WI38 (cell line): ENCODE measurements at regions not wholly inside any gene's neighbourhood (a gene's known extent, or its start where the extent isn't known, plus 50 kb on each side); places are given as distances from the start of the nearest gene placed in this dataset.

Source experiments
- H3K4me3 ChIP-seq: 2 replicates; pipeline ENCODE4 v1.5.1; 2011; ENCODE audit warnings: low read depth, mild to moderate bottlenecking, control low read depth, low read length
- TF ChIP-seq, protein P1 (sequence below): IDR thresholded peaks from 2 replicates; pipeline ENCODE4 v1.5.1; 2012; ENCODE audit warnings: low read depth, mild to moderate bottlenecking, control low read depth, low read length

DNA sequence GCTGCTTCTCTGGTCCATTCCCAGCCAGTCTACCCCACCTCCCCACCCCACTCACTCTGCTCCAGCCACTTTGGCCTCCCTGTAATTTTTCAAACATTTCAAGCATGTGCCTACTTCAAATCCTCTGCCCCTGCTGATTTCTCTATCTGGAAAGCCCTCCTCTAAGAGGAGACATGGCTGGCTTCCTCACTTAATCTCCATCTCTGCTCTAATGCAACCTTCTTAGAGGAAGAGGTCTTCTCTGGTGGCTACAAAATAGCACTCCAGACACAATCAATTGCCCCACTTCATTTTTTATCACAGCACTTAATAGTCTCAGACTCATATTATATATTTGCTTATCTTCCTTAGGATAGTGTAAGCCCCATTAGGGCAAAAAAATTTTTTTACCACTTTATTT, 161.1 kb upstream of the SLC39A10 start:
- no peak overlapping the region for H3K4me3 ChIP-seq
- TF ChIP-seq, protein P1, sequence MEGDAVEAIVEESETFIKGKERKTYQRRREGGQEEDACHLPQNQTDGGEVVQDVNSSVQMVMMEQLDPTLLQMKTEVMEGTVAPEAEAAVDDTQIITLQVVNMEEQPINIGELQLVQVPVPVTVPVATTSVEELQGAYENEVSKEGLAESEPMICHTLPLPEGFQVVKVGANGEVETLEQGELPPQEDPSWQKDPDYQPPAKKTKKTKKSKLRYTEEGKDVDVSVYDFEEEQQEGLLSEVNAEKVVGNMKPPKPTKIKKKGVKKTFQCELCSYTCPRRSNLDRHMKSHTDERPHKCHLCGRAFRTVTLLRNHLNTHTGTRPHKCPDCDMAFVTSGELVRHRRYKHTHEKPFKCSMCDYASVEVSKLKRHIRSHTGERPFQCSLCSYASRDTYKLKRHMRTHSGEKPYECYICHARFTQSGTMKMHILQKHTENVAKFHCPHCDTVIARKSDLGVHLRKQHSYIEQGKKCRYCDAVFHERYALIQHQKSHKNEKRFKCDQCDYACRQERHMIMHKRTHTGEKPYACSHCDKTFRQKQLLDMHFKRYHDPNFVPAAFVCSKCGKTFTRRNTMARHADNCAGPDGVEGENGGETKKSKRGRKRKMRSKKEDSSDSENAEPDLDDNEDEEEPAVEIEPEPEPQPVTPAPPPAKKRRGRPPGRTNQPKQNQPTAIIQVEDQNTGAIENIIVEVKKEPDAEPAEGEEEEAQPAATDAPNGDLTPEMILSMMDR: no peak

DNA sequence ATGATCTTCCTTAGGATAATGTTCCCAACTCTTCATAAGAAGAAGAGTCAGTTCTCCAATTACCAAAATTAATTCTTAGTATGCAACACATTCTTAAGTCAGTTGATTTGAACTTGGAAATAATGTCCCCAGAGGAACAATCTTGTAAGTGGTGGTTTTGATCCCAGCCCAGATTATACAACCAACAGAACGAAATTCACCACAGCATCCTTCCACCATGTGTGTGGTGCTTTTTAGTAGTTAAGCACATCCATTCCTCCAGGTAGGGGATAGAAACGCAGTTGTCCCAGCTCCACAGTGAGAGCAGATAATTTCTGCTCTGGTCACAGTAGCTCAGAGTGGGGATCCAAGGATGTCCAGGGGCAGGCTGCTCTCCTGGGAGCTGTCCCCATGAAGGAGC, 161.7 kb upstream of the SLC39A10 start:
- no peak overlapping the region for H3K4me3 ChIP-seq
- TF ChIP-seq, protein P1: no peak

DNA sequence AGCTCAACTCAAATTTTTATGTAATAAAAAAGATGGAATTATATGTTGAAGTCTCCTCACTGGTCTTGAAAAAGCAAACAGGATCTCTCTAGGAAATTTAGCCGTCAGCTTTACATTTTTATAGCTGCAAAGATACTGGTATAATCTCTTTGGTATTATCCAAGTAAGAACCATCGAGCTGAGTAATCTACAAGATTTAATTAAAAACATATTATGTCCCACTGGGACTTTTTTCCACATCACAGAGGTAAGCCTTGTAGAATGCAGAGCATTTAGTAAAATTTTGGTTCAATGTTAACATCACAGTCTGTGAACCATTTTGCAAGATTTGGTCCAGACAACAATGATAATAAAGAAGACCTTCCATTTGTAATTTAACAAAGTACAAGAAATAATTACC, 162.6 kb upstream of the SLC39A10 start:
- TF ChIP-seq, protein P1: no peak
- H3K4me3 ChIP-seq: no peak overlapping the region

DNA sequence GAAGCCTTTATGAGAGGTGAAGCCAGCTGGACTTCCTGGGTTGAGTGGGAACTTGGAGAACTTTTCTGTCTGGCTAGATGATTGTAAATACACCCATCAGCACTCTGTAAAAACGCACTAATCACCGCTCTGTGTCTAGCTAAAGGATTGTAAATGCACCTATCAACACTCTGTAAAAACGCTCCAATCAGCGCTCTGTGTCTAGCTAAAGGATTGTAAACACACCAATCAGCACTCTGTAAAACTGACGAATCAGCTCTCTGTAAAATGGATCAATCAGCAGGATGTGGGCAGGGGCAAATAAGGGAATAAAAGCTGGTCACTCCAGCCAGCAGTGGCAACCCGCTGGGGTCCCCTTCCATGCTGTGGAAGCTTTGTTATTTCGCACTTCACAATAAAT, 163.6 kb upstream of the SLC39A10 start:
- TF ChIP-seq, protein P1: no peak
- H3K4me3 ChIP-seq: no peak overlapping the region

DNA sequence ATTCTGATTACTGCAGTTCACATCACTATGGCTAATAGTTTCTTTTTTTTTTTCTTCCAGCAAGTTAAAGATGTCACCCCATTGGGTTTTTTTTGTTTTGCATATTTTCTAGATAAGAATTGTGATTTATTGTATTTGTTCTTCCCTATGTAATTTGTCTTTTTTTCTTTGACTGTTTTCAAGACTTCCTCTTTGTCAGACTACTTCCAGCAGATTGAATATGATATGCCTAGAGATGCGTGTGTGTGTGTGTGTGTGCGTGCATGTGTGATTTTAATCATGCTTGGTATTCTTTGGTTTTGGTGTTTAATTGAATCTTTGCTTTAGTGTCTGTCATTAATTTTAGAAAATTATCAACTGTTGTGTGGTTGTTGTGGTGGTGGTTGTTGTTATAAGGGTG, 166.7 kb upstream of the SLC39A10 start:
- no peak overlapping the region for H3K4me3 ChIP-seq
- TF ChIP-seq, protein P1: no peak

DNA sequence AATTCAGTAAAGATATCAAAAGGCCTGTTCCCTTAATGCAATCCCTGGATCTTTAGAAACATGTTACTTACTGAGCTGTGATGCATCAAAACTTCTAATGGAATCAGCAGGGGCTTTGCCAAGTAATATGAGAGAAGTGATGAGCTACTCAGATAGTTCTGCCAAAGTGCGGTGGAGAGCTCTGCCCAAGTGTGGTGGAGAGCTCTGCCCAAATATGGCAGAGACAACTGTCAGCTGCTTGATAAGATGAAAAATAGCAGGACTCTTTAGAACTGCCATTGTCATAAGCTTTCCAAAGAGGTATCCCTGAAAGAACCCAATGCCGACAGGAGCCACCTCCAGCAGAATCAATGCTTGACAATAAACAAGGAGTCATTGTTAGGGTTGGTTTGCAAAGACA, 167.9 kb upstream of the SLC39A10 start:
- no peak overlapping the region for H3K4me3 ChIP-seq
- TF ChIP-seq, protein P1: no peak

DNA sequence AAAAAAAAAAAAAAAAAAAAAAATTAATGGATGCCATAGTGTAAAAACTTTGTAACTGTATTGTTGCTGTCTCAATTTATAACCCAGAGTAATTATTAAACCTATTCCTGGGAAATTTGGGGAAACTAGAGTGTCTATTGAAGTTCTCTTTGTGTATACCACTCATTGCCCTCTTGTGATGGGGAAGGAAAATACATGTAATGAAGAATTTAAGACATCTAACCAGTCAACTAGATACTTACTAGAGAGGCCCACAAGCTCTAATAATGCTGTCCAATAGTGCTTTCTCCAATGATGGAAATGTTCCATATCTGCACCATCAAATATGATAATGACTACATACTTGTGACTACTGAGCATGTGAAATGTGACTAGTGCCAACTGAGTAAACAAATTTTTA, 168.5 kb upstream of the SLC39A10 start:
- H3K4me3 ChIP-seq: no peak overlapping the region
- TF ChIP-seq, protein P1: no peak
